ENCODE measurements at regions not wholly inside any gene's neighbourhood (a gene's known extent, or its start where the extent isn't known, plus 50 kb on each side); places are given as distances from the start of the nearest gene placed in this dataset.

GRCh38 chr4:18880871-18881270 lies 859.3 kb upstream of the LCORL start:
- no peak for DNase-seq (ENCODE audit: low read depth in 2 of 2)

- no peak for DNase-seq (ENCODE audit: low read depth in 2 of 2)
These were observed 857.0 kb upstream of the LCORL start for GRCh38 chr4:18878561-18878960.

- no peak for DNase-seq (ENCODE audit: low read depth in 2 of 2)
These were observed 847.6 kb upstream of the LCORL start for GRCh38 chr4:18869166-18869565.

- DNase-seq (ENCODE audit: low read depth in 2 of 2), result no peak
These were observed 839.4 kb upstream of the LCORL start for GRCh38 chr4:18860836-18861530.

- DNase-seq (ENCODE audit: low read depth in 2 of 2), result no peak
These were observed 837.9 kb upstream of the LCORL start for GRCh38 chr4:18859468-18859867.

- DNase-seq (ENCODE audit: low read depth in 2 of 2), result no peak
These were observed 836.8 kb upstream of the LCORL start for GRCh38 chr4:18858229-18858922.

GRCh38 chr4:18850867-18851266 lies 829.3 kb upstream of the LCORL start:
- no peak for DNase-seq (ENCODE audit: low read depth in 2 of 2)

GRCh38 chr4:18847249-18847890 lies 825.8 kb upstream of the LCORL start:
- DNase-seq (ENCODE audit: low read depth in 2 of 2), result no peak

GRCh38 chr4:18846313-18846712 lies 824.8 kb upstream of the LCORL start:
- no peak for DNase-seq (ENCODE audit: low read depth in 2 of 2)

GRCh38 chr4:18844726-18845125 lies 823.2 kb upstream of the LCORL start:
- no peak for DNase-seq (ENCODE audit: low read depth in 2 of 2)

GRCh38 chr4:18842431-18842830 lies 820.9 kb upstream of the LCORL start:
- no peak for DNase-seq (ENCODE audit: low read depth in 2 of 2)

GRCh38 chr4:18840481-18840880 lies 818.9 kb upstream of the LCORL start:
- DNase-seq (ENCODE audit: low read depth in 2 of 2), result no peak

- DNase-seq (ENCODE audit: low read depth in 2 of 2), result no peak
These were observed 794.8 kb upstream of the LCORL start for GRCh38 chr4:18816228-18816895.

- DNase-seq (ENCODE audit: low read depth in 2 of 2), result no peak
These were observed 794.2 kb upstream of the LCORL start for GRCh38 chr4:18815779-18816173.

GRCh38 chr4:18815081-18815778 lies 793.7 kb upstream of the LCORL start:
- no peak for DNase-seq (ENCODE audit: low read depth in 2 of 2)

GRCh38 chr4:18813771-18814170 lies 792.2 kb upstream of the LCORL start:
- DNase-seq (ENCODE audit: low read depth in 2 of 2), result no peak

- no peak for DNase-seq (ENCODE audit: low read depth in 2 of 2)
These were observed 791.5 kb upstream of the LCORL start for GRCh38 chr4:18813055-18813454.

GRCh38 chr4:18803781-18804180 lies 782.2 kb upstream of the LCORL start:
- no peak for DNase-seq (ENCODE audit: low read depth in 2 of 2)

GRCh38 chr4:18798123-18798522 lies 776.6 kb upstream of the LCORL start:
- DNase-seq (ENCODE audit: low read depth in 2 of 2), result no peak

GRCh38 chr4:18795794-18796193 lies 774.2 kb upstream of the LCORL start:
- DNase-seq (ENCODE audit: low read depth in 2 of 2), result no peak

GRCh38 chr4:18777190-18777930 lies 755.8 kb upstream of the LCORL start:
- DNase-seq (ENCODE audit: low read depth in 2 of 2), result no peak
